ENCODE measurements at regions not wholly inside any gene's neighbourhood (a gene's known extent, or its start where the extent isn't known, plus 50 kb on each side); places are given as distances from the start of the nearest gene placed in this dataset.

DNA sequence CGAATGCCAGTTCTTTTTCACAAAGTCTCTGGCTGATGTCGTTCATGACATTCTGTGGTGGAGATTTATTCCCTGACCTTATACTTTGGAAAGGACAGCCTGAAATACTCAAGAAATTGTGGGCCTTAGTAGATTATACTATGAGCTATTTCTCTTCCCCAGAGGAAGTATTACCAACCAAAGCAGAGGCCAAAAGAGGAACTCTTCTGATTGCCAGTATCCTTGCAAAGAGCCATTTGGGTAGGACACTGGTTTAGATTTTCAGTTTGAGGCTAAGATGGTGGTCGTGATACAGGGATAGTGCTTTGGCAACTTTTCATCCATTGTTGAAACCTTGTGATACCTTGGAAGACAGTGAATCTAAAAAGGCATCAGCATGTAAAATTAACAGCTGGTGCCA is 327.3 kb downstream of the HACE1 start:
- TF ChIP-seq CTCF (IDR thresholded peaks at IDR 0.05), result no peak
- Mint-ChIP-seq H3K27ac (ENCODE audit: unreplicated experiment) (no peak overlapping the region), H3K4me1 (ENCODE audit: low read depth) (peaks cover 67% of the 10 kb centered on the region), H3K27me3 (ENCODE audit: low read depth) (no peaks in the 10 kb centered on the region), H3K36me3 (ENCODE audit: low read depth) (no peaks in the 10 kb centered on the region), H3K4me3 (ENCODE audit: unreplicated experiment) (no peak overlapping the region), H3K9me3 (ENCODE audit: low read depth) (peaks cover 4% of the 10 kb centered on the region)
- no peak for DNase-seq (ENCODE audit: low spot score)

DNA sequence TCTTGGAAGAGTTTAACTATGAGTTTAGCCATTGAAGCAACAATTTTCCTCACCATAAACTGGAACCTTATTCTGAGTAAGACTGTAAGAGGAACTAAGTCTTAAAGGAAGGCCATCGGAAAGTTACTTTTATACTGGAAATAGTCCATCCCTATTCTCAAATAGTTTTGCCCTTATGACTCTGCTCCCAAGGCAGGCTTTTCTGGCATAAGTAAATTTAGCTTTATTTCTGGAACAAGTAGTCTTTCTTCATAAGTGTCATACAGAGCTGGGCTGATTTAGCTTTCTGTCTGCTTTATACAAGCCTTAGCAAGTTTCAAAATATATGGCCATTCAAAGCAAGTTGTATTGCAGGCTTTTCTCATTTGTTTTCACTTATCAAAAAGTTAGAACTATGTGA is 328.1 kb downstream of the HACE1 start:
- H3K36me3 Mint-ChIP-seq (ENCODE audit: low read depth), result no peaks in the 10 kb centered on the region
- H3K9me3 Mint-ChIP-seq (ENCODE audit: low read depth), result peaks cover 2% of the 10 kb centered on the region
- H3K27ac Mint-ChIP-seq (ENCODE audit: unreplicated experiment), result peak overlapping the region; percentile 60
- peaks cover 67% of the 10 kb centered on the region for H3K4me1 Mint-ChIP-seq (ENCODE audit: low read depth)
- no peak for DNase-seq (ENCODE audit: low spot score)
- no peaks in the 10 kb centered on the region for H3K27me3 Mint-ChIP-seq (ENCODE audit: low read depth)
- no peak overlapping the region for H3K4me3 Mint-ChIP-seq (ENCODE audit: unreplicated experiment)
- TF ChIP-seq CTCF (IDR thresholded peaks at IDR 0.05), result no peak

- no peaks in the 10 kb centered on the region for H3K36me3 Mint-ChIP-seq (ENCODE audit: low read depth)
Observed at GRCh38 chr6:104527761-104528415, 331.8 kb downstream of the HACE1 start.

DNA sequence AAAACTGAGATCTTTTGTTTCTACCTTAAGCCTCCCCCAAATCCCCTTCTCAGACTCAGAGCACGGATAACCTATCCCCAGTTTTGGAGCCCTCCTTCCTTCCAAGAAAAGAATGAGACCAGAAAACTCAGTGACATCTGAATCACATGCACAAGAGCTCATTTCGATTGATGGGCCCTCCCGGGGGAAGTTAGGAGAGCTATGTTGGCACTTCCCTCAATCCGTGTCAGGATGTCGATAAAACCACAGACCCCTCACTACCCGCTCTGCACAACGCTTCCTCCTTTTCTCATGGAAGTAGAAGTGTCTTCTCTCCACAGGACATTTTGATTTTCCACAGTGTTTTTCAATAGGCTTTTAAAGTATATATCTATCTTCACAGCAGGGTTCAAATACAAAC is 332.4 kb downstream of the HACE1 start:
- no peak for DNase-seq (ENCODE audit: low spot score)
- Mint-ChIP-seq H3K27ac (ENCODE audit: unreplicated experiment) (no peak overlapping the region), H3K4me1 (ENCODE audit: low read depth) (peaks cover 45% of the 10 kb centered on the region), H3K36me3 (ENCODE audit: low read depth) (no peaks in the 10 kb centered on the region), H3K27me3 (ENCODE audit: low read depth) (no peaks in the 10 kb centered on the region), H3K9me3 (ENCODE audit: low read depth) (no peaks in the 10 kb centered on the region), H3K4me3 (ENCODE audit: unreplicated experiment) (no peak overlapping the region)
- no peak for TF ChIP-seq CTCF (IDR thresholded peaks at IDR 0.05)

More at GRCh38 chr6:104527761-104528415, 331.8 kb downstream of the HACE1 start:
- Mint-ChIP-seq H3K27me3 (ENCODE audit: low read depth) (no peaks in the 10 kb centered on the region), H3K4me1 (ENCODE audit: low read depth) (peaks cover 50% of the 10 kb centered on the region), H3K27ac (ENCODE audit: unreplicated experiment) (no peak overlapping the region), H3K9me3 (ENCODE audit: low read depth) (no peaks in the 10 kb centered on the region), H3K4me3 (ENCODE audit: unreplicated experiment) (no peak overlapping the region)
- TF ChIP-seq CTCF (IDR thresholded peaks at IDR 0.05), result peak; percentile 68
- DNase-seq (ENCODE audit: low spot score), result no peak

DNA sequence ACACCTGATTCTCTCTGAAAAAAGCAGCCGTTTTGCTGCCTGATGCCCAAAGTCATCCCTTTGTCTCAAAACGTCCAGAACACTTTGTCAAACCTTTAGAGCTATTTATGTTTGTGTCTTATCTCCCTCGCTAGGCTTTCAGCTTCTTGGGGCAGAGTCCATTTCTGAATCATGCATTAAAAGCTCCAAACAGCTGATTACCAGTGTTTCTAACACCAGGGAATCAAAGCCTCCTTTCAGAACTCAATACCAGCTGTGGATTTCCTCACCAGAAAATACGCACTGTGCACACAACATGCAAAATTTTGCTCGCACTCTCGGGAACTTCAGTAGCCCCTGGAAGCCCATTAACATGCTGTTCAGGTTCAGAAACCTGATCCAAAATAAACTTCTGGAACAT is 333.3 kb downstream of the HACE1 start:
- Mint-ChIP-seq H3K4me3 (ENCODE audit: unreplicated experiment) (peak overlapping the region; percentile 13), H3K27ac (ENCODE audit: unreplicated experiment) (peak overlapping the region; percentile 42), H3K9me3 (ENCODE audit: low read depth) (no peaks in the 10 kb centered on the region), H3K27me3 (ENCODE audit: low read depth) (no peaks in the 10 kb centered on the region), H3K36me3 (ENCODE audit: low read depth) (no peaks in the 10 kb centered on the region), H3K4me1 (ENCODE audit: low read depth) (peaks cover 36% of the 10 kb centered on the region)
- no peak for TF ChIP-seq CTCF (IDR thresholded peaks at IDR 0.05)
- no peak for DNase-seq (ENCODE audit: low spot score)
